ENCODE measurements at regions not wholly inside any gene's neighbourhood (a gene's known extent, or its start where the extent isn't known, plus 50 kb on each side); places are given as distances from the start of the nearest gene placed in this dataset.

DNA sequence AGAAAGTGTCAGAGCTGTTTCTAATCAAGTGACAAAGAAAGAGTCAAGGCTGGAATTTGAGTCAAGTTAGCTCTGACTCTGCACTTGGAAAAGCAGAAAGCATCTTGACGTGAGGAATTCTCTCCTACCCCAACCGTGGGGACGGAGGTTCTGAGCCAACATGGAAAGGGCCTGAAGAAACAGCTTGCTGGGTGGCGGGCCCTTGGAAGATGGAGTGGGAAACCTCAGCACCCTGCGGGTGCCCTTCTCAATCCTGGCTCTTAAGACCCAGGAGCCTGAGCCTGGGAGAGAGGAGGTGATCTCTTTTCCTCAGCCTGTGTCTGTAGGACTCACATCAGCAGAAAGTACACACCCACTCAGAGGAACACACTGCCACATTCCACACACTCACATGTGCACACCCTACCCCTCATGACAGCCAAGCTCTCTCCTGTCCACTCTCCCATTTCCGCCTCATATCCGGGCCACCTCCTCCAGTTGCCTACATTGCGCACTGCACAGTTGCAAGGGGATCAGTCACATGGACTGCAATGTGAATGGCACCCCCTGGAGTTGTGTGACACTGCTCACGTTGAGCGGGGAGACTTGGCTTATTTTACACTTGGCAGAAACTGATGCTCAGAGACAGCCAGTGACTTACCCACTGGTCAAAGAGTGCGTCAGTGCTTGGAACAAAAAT, 101.5 kb upstream of the SLC6A6 start:
- no peak overlapping the region for H3K4me3 ChIP-seq
- TF ChIP-seq, protein P1, sequence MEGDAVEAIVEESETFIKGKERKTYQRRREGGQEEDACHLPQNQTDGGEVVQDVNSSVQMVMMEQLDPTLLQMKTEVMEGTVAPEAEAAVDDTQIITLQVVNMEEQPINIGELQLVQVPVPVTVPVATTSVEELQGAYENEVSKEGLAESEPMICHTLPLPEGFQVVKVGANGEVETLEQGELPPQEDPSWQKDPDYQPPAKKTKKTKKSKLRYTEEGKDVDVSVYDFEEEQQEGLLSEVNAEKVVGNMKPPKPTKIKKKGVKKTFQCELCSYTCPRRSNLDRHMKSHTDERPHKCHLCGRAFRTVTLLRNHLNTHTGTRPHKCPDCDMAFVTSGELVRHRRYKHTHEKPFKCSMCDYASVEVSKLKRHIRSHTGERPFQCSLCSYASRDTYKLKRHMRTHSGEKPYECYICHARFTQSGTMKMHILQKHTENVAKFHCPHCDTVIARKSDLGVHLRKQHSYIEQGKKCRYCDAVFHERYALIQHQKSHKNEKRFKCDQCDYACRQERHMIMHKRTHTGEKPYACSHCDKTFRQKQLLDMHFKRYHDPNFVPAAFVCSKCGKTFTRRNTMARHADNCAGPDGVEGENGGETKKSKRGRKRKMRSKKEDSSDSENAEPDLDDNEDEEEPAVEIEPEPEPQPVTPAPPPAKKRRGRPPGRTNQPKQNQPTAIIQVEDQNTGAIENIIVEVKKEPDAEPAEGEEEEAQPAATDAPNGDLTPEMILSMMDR (IDR thresholded peaks at IDR 0.05; ENCODE audit: borderline replicate concordance): no peak
- no peaks in the 10 kb centered on the region for H3K9me3 ChIP-seq (replicated peaks)
- H3K27ac ChIP-seq (replicated peaks): no peak overlapping the region
- peaks cover 81% of the 10 kb centered on the region for H3K27me3 ChIP-seq (ENCODE audit: low read depth)
- intact Hi-C loops (cut with micrococcal nuclease): no loop called here
- H3K36me3 ChIP-seq: no peaks in the 10 kb centered on the region
- H3K4me1 ChIP-seq: peaks cover 25% of the 10 kb centered on the region
- DNase-seq: no peak

DNA sequence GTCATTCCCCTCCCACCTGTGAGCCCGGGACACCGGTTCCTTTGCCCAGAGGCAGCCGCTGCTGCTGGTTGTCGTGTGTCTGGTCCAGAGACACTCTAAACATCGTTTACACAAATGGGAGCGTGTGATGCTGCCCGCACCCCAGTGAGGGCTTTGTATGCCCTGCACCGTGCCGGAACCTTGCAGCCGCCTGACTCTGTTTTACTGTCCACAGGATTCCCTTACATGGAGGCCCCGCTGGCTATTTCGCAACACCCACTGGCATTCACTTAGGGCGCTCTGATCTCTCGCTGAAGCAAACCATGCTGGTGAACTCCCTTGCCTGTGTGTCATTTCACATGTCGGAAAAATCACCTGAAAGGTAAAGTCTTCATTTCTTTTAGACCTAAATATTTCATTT, 100.8 kb upstream of the SLC6A6 start:
- no peak for DNase-seq
- intact Hi-C loops (cut with micrococcal nuclease): no loop called here
- H3K4me3 ChIP-seq: no peak overlapping the region

DNA sequence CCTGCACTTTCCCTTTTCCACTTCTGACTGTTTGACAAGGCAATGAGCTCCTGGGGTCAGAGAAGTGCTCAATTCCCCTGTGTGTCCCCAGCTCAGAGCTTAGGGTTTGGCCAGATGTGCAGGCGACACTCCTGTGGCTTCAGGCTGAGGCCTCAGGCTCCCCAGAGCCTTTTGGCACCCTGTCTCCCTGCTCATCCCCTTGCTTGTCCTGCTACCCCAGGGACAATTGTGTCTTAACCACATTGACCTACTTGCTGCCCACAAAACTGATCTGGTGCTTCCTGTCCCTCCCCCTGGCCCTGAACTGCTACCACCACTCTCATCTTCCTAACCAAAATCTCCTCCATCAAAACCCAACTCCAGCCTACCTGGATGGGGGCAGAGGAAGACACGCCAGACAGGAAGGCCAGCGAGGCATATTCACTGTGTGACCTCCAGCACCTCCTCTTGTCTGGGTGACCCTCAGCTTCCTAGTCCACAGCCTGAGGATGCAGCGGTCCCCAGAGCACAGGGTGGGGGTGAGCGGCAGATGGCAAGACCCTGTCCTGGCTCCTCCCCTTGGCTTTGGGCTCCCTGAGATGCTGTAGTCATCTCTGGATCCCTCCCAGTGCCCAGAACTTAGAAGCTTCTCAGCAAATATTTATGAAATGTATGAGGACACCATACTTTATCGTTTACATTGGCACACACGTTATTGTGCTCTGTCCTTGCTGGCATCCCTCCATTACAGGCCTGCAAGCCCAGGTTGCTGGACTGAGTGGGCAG, 98.9 kb upstream of the SLC6A6 start:
- H3K36me3 ChIP-seq: no peaks in the 10 kb centered on the region
- H3K9me3 ChIP-seq (replicated peaks): no peaks in the 10 kb centered on the region
- TF ChIP-seq, protein P1 (IDR thresholded peaks at IDR 0.05; ENCODE audit: borderline replicate concordance): no peak
- no peak overlapping the region for H3K4me3 ChIP-seq
- H3K4me1 ChIP-seq: peaks cover 15% of the 10 kb centered on the region
- H3K27me3 ChIP-seq (ENCODE audit: low read depth): peaks cover 72% of the 10 kb centered on the region
- no peak overlapping the region for H3K27ac ChIP-seq (replicated peaks)
- intact Hi-C loops (cut with micrococcal nuclease): no loop called here
- DNase-seq: no peak

More for the DNA sequence above, 100.8 kb upstream of the SLC6A6 start:
- Histone ChIP-seq H3K36me3 (no peaks in the 10 kb centered on the region), H3K4me1 (peaks cover 25% of the 10 kb centered on the region), H3K27ac (replicated peaks) (no peak overlapping the region), H3K27me3 (ENCODE audit: low read depth) (peaks cover 75% of the 10 kb centered on the region), H3K9me3 (replicated peaks) (no peaks in the 10 kb centered on the region)
- TF ChIP-seq, protein P1 (IDR thresholded peaks at IDR 0.05; ENCODE audit: borderline replicate concordance): no peak

- peaks cover 72% of the 10 kb centered on the region for H3K27me3 ChIP-seq (ENCODE audit: low read depth)
- H3K4me1 ChIP-seq: peaks cover 15% of the 10 kb centered on the region
- TF ChIP-seq, protein P1 (IDR thresholded peaks at IDR 0.05; ENCODE audit: borderline replicate concordance): no peak
- intact Hi-C loops (cut with micrococcal nuclease): no loop called here
- H3K9me3 ChIP-seq (replicated peaks): peaks cover 2% of the 10 kb centered on the region
- DNase-seq: no peak
- H3K27ac ChIP-seq (replicated peaks): no peak overlapping the region
- no peaks in the 10 kb centered on the region for H3K36me3 ChIP-seq
- no peak overlapping the region for H3K4me3 ChIP-seq
Measured at GRCh38 chr3:14304101-14305045, 98.0 kb upstream of the SLC6A6 start.

- intact Hi-C loops (cut with micrococcal nuclease): no loop called here
- H3K4me3 ChIP-seq: no peak overlapping the region
- TF ChIP-seq, protein P1 (IDR thresholded peaks at IDR 0.05; ENCODE audit: borderline replicate concordance): no peak
- H3K27ac ChIP-seq (replicated peaks): no peak overlapping the region
- H3K27me3 ChIP-seq (ENCODE audit: low read depth): peaks cover 72% of the 10 kb centered on the region
- H3K36me3 ChIP-seq: no peaks in the 10 kb centered on the region
- H3K9me3 ChIP-seq (replicated peaks): peaks cover 8% of the 10 kb centered on the region
- H3K4me1 ChIP-seq: peaks cover 15% of the 10 kb centered on the region
- DNase-seq: no peak
Measured at GRCh38 chr3:14305324-14305723, 97.1 kb upstream of the SLC6A6 start.
